Activated CD8-positive, alpha-beta memory T cell treated with anti-CD3 and anti-CD28 coated beads for 4 hours (primary cell): ENCODE measurements at regions not wholly inside any gene's neighbourhood (a gene's known extent, or its start where the extent isn't known, plus 50 kb on each side); places are given as distances from the start of the nearest gene placed in this dataset.

ENCODE experiments used
- DNase-seq, 2 donors: peaks; one replicate each; pipeline ENCODE4 v3.0.0-alpha.2; 2020; ENCODE audit warnings: low read depth in 2 of 2

DNA sequence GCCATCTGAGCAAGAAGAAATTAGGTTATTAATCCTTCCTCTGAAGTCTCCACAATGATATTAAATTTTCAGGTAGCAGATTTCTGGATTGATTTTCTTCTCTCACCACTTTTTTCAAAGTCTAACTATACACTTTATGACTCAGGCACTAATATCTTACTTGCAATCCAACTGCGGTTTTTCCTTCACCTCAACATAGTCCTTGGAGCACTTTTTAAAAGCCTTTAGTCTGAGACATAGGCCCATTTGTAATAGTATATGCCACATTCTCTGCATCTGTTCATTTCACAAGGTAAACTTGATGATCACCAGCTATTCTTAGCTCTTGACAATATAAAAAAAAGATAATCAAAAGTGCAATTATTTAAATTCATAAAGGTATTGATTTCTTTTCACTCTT, 55.9 kb upstream of the EDNRA start:
- DNase-seq = no peak

- no peak for DNase-seq
Measured at GRCh38 chr4:147428583-147428982, 52.3 kb upstream of the EDNRA start.

DNA sequence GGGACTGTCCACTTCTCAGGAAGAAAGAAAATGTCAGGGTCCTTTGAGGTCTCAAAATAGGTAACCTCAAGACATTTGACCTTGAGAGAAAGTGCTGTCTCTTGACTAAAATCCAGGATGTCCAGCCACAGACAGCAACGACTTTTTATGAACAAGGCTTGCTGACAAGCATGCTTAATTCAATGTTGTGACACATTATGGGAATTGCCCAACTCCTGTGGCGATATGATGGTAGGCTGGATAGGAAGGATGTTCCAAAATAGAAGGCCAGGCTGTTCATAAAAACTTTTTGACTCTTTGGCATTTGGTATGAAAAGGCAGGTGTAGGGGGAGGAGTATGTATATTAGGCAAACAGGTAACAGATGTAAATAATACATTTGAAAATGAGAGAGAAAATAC, 50.8 kb upstream of the EDNRA start:
- no peak for DNase-seq
